LNCaP clone FGC (cell line): ENCODE measurements at regions not wholly inside any gene's neighbourhood (a gene's known extent, or its start where the extent isn't known, plus 50 kb on each side); places are given as distances from the start of the nearest gene placed in this dataset.
"Not testable (repeated sequence)": the region's sequence is repeated elsewhere in the genome, so short reads cannot be mapped to it uniquely, and the experiment has no call there.

Experiments
- DNase-seq: peaks from one replicate; pipeline ENCODE4 v3.0.0-alpha.2; 2011; ENCODE audit warnings: low read depth
- H3K4me3 ChIP-seq: 2 replicates; pipeline ENCODE4 v1.5.1; 2011; ENCODE audit warnings: mild to moderate bottlenecking, low read depth, low read length, control low read depth
- TF ChIP-seq, protein P1 (sequence below): IDR thresholded peaks from 2 replicates; pipeline ENCODE4 v1.5.1; 2012; ENCODE audit warnings: mild to moderate bottlenecking; ENCODE audit not compliant: control insufficient read depth, insufficient read depth; ENCODE audit errors: extremely low read depth

DNA sequence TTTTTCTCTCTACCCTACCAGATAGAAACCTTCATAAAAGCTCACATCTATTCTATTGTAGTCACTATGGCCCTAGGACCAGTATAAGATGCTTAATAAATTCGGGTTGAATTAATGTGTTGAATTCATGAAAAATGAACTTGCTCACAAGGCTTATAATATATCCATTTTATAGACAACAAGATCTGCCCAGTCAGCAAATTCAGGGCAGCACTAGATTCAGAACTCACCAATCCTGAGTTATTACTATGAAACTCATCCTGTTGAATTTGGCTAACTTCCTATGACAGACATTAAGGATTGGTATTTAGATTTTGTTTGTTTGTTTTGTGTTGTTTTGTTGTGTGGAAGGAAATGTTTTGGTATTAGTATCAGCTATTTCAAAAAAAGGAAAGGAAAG is 143.6 kb upstream of the CCNG1 start:
- TF ChIP-seq, protein P1, sequence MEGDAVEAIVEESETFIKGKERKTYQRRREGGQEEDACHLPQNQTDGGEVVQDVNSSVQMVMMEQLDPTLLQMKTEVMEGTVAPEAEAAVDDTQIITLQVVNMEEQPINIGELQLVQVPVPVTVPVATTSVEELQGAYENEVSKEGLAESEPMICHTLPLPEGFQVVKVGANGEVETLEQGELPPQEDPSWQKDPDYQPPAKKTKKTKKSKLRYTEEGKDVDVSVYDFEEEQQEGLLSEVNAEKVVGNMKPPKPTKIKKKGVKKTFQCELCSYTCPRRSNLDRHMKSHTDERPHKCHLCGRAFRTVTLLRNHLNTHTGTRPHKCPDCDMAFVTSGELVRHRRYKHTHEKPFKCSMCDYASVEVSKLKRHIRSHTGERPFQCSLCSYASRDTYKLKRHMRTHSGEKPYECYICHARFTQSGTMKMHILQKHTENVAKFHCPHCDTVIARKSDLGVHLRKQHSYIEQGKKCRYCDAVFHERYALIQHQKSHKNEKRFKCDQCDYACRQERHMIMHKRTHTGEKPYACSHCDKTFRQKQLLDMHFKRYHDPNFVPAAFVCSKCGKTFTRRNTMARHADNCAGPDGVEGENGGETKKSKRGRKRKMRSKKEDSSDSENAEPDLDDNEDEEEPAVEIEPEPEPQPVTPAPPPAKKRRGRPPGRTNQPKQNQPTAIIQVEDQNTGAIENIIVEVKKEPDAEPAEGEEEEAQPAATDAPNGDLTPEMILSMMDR = no peak
- no peak overlapping the region for H3K4me3 ChIP-seq
- DNase-seq = no peak

DNA sequence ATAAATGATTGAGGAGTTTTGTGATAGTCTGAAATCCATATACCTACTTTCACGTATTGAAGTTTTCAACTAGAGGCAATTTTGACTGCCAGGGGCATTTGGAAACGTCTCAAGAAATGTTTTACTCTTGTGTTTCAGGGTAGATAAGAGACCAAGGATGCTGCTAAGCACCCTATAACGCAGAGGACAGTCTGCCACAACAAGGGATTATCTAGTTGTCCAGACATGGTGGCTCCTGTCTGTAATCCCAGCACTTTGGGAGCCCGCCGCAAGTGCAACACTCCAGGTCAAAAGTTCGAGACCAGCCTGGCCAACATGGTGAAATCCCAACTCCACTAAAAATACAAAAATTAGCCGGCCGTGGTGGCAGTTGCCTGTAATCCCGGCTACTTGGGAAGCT is 133.7 kb upstream of the CCNG1 start:
- no peak overlapping the region for H3K4me3 ChIP-seq
- TF ChIP-seq, protein P1 = no peak
- no peak for DNase-seq

DNA sequence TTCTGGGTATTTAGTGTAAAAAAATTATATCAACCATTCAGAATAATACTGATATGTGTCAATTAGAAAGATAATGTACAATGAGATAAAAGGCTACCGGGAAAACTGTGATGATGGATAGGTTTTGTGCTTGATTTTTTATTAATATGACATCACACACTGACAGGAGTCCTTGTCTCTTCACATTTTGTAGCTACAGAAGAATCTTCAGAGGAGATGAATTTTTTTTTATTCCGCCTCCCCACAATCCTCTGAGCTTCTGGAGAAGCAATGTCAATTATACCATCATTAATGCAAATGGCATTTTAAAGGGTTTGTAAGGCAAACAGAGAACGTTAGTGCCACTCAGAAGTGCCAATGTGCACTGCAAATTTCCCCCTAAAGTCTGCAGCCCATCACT is 131.7 kb upstream of the CCNG1 start:
- DNase-seq = no peak
- no peak overlapping the region for H3K4me3 ChIP-seq
- TF ChIP-seq, protein P1 = no peak

DNA sequence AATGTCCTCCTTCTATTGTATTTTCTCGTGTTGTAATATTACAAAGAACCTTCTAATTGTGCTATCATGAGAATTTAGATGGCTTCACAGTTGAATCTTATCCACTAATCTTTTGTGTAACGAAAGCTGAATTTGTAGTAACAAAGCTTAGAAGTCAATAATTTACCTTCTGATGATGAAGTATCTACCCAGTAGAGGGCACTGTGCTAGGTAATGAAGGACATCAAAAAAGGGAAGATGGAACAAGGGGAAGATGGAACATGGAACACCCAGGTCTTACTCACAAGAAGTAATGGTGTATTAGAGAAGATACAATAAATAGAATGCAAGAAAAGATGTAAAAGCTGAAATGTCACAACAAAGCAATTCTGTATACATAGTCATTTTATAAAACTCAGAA is 131.0 kb upstream of the CCNG1 start:
- TF ChIP-seq, protein P1 = peak; percentile 51
- no peak for DNase-seq
- no peak overlapping the region for H3K4me3 ChIP-seq

DNA sequence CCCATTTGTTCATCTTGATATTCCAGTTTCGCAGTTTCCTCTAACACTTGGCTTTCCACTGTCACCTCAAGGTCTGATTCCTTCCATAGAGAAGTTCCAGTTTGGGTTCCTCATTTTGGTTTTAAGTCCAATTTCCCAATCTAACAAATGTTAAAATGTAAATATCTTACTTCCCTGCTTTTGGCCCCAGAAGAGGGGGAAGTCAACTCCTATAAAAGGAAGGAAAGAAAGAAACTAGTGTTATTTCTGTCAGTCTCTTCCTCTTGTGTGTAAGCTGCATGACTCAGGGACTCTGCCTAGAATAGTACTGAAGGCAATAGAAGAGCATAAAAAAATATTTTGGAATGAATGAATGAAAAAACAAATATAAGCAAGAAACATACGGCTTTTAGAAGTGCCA is 127.5 kb upstream of the CCNG1 start:
- no peak for DNase-seq
- TF ChIP-seq, protein P1 = no peak
- no peak overlapping the region for H3K4me3 ChIP-seq

DNA sequence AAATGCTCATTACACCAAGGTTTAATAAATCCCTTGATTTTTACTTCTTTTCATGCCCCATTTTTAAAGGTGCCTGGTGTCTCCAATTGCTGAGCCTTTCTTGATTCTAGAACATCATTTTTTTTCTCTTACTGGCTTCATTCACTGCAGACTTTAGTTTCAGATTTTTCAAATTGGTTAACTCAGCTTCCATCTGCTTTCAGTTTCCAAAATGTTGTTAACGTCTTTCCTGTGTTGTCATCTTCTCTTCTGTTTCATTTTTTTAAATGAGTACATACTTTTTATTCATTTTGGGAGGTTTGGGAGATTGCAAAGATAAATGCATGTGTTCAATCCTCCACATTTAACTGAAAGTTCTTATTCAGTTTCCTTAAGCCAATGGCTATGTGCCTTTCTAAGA is 126.4 kb upstream of the CCNG1 start:
- H3K4me3 ChIP-seq = no peak overlapping the region
- TF ChIP-seq, protein P1 = no peak
- DNase-seq = no peak

DNA sequence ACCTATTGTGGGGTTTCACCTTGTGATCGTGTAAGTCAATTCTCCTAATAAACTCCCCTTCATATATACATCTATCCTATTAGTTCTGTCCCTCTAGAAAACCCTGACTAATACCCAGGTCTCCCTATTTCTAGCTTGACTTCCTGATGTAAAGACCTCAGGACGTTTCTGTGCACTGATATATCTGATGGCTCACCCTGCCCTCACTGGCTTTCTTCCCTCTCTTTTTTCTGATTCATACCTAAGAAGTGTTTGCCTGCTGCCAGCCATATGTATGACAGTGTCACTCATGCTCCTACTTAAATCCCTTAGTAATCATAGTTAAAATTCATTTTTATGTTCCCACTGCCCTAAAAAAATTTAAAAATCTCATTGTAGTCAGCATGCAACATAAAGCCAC is 124.8 kb upstream of the CCNG1 start:
- DNase-seq = no peak
- no peak overlapping the region for H3K4me3 ChIP-seq

DNA sequence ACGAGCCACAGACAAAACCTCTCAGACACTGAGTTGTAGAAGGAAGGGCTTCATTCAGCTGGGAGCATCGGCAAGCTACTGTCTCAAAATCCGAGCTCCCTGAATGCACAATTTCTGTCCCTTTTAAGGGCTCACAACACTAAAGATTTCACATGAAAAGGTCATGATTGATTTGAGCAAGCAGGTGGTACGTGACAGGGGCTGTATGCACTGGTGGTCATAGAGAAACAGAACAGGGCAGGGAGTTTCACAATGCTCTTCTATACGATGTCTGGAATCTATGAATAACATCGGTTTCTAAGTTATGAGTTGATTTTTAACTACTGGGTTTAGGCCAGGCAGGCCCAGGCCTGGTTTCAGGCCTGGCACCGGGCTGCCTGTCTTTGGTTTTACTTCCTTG is 124.3 kb upstream of the CCNG1 start:
- not testable (repeated sequence) for H3K4me3 ChIP-seq, DNase-seq

More for the DNA sequence above, 124.8 kb upstream of the CCNG1 start:
- TF ChIP-seq, protein P1 = no peak

DNA sequence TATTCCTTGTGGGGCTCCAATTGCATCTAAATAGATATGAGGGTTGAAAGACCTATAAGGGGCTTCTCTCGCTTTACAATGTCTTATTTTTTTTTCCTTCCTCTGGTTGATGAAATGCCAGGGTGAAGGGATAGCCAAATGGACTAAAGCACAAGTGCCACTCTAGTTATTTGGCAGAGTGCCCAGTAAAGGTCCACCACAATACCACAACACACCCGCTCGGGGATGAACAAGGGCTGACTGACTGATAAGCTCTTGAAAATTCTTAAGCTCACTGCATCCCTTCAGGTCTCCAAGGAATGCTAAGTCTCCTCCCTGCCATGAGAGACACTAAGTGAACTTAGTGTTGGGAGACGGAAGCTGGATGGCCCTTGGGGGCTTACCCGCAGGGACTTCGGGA is 121.0 kb upstream of the CCNG1 start:
- not testable (repeated sequence) for DNase-seq, H3K4me3 ChIP-seq
